SK-N-SH treated with all-trans-retinoic acid at 6 μM for 48 hours (cell line): ENCODE measurements at regions not wholly inside any gene's neighbourhood (a gene's known extent, or its start where the extent isn't known, plus 50 kb on each side); places are given as distances from the start of the nearest gene placed in this dataset.

Experiments
- ATAC-seq: fragments of 200-7000 bp; cut with Tn5 transposase; 3 replicates; pipeline ENCODE4 v1.9.1; 2020; ENCODE audit warnings: mild to moderate bottlenecking, moderate library complexity
- ARNTL ChIP-seq: fragments of 450-650 bp; formaldehyde crosslinking; IDR thresholded peaks from 2 replicates; pipeline ENCODE4 v1.5.0; 2020; ENCODE audit warnings: low read depth, mild to moderate bottlenecking, moderate library complexity, borderline replicate concordance
- BACH2 ChIP-seq: fragments of 250-450 bp; sonication (Bioruptor Pico); IDR thresholded peaks from 2 replicates; pipeline ENCODE4 v1.9.0; 2021; ENCODE audit warnings: mild to moderate bottlenecking, borderline replicate concordance
- CSDC2 ChIP-seq: fragments of 250-450 bp; sonication (Bioruptor Pico); IDR thresholded peaks from 2 replicates; pipeline ENCODE4 v1.5.0; 2020; ENCODE audit warnings: mild to moderate bottlenecking, moderate library complexity
- ESRRG ChIP-seq: fragments of 250-450 bp; sonication (Bioruptor Pico); IDR thresholded peaks from 2 replicates; pipeline ENCODE4 v1.6.1; 2021; ENCODE audit warnings: mild to moderate bottlenecking
- GLIS3 ChIP-seq: fragments of 250-450 bp; sonication (Bioruptor Pico); IDR thresholded peaks from 2 replicates; pipeline ENCODE4 v1.5.0; 2020; ENCODE audit warnings: mild to moderate bottlenecking, moderate library complexity
- ISL1 ChIP-seq: fragments of 250-450 bp; sonication (Bioruptor Pico); IDR thresholded peaks from 2 replicates; pipeline ENCODE4 v2.1.2; 2022; ENCODE audit warnings: mild to moderate bottlenecking, moderate library complexity
- OSR1 ChIP-seq: fragments of 250-450 bp; sonication (Bioruptor Pico); IDR thresholded peaks from 2 replicates; pipeline ENCODE4 v1.8.0; 2022; ENCODE audit warnings: moderate library complexity, mild to moderate bottlenecking, inconsistent platforms
- PPARA ChIP-seq: fragments of 250-450 bp; sonication (Bioruptor Pico); IDR thresholded peaks from 2 replicates; pipeline ENCODE4 v1.5.0; 2020; ENCODE audit warnings: mild to moderate bottlenecking, borderline replicate concordance
- RARB ChIP-seq: fragments of 250-450 bp; sonication (Bioruptor Pico); IDR thresholded peaks from 2 replicates; pipeline ENCODE4 v1.8.0; 2021; ENCODE audit warnings: mild to moderate bottlenecking, moderate library complexity
- SNAI2 ChIP-seq: fragments of 250-450 bp; sonication (Bioruptor Pico); IDR thresholded peaks from 2 replicates; pipeline ENCODE4 v1.5.0; 2020; ENCODE audit warnings: mild to moderate bottlenecking, moderate library complexity
- TCF4 ChIP-seq: fragments of 250-450 bp; sonication (Bioruptor Pico); IDR thresholded peaks from 2 replicates; pipeline ENCODE4 v1.8.0; 2021; ENCODE audit warnings: mild to moderate bottlenecking, moderate library complexity, borderline replicate concordance
- TOX ChIP-seq: fragments of 250-450 bp; sonication (Bioruptor Pico); IDR thresholded peaks from 2 replicates; pipeline ENCODE4 v1.8.0; 2021; ENCODE audit warnings: mild to moderate bottlenecking, moderate library complexity, borderline replicate concordance
- ZC3H10 ChIP-seq: fragments of 250-450 bp; sonication (Bioruptor Pico); IDR thresholded peaks from 2 replicates; pipeline ENCODE4 v1.5.1; 2021; ENCODE audit warnings: mild to moderate bottlenecking, moderate library complexity
- ZFP3 ChIP-seq: fragments of 250-450 bp; sonication (Bioruptor Pico); IDR thresholded peaks from 2 replicates; pipeline ENCODE4 v1.5.0; 2020; ENCODE audit warnings: mild to moderate bottlenecking, moderate library complexity
- ZFP30 ChIP-seq: fragments of 450-650 bp; formaldehyde crosslinking; IDR thresholded peaks from 2 replicates; pipeline ENCODE4 v1.5.0; 2022; ENCODE audit warnings: mild to moderate bottlenecking, moderate library complexity
- ZNF565 ChIP-seq: fragments of 450-650 bp; formaldehyde crosslinking; conservative IDR thresholded peaks from 2 replicates; pipeline ENCODE4 v1.5.0; 2020; ENCODE audit warnings: low read depth, mild to moderate bottlenecking, moderate library complexity
- ZNF70 ChIP-seq: fragments of 450-650 bp; formaldehyde crosslinking; IDR thresholded peaks from 2 replicates; pipeline ENCODE4 v1.5.0; 2020; ENCODE audit warnings: mild to moderate bottlenecking, moderate library complexity
- ZNF8 ChIP-seq: fragments of 450-650 bp; formaldehyde crosslinking; IDR thresholded peaks from 2 replicates; pipeline ENCODE4 v1.5.0; 2020; ENCODE audit warnings: mild to moderate bottlenecking, moderate library complexity
- TF ChIP-seq, protein P1 (sequence below): fragments of 250-450 bp; sonication (Bioruptor Pico); IDR thresholded peaks from 2 replicates; pipeline ENCODE4 v1.5.1; 2020; ENCODE audit warnings: low read depth, mild to moderate bottlenecking, moderate library complexity
- TF ChIP-seq, protein P2 (sequence below): fragments of 250-450 bp; sonication (Bioruptor Pico); IDR thresholded peaks from 2 replicates; pipeline ENCODE4 v1.8.0; 2020; ENCODE audit warnings: mild to moderate bottlenecking, moderate library complexity, borderline replicate concordance
- TF ChIP-seq, protein P3 (sequence below): fragments of 250-450 bp; sonication (Bioruptor Pico); IDR thresholded peaks from 2 replicates; pipeline ENCODE4 v1.5.0; 2020; ENCODE audit warnings: mild to moderate bottlenecking, moderate library complexity
- TF ChIP-seq, protein P4 (sequence below): fragments of 250-450 bp; sonication (Bioruptor Pico); IDR thresholded peaks from 2 replicates; pipeline ENCODE4 v1.5.1; 2021; ENCODE audit warnings: mild to moderate bottlenecking, moderate library complexity
- TF ChIP-seq, protein P5 (sequence below): fragments of 250-450 bp; sonication (Bioruptor Pico); IDR thresholded peaks from 2 replicates; pipeline ENCODE4 v1.8.0; 2021; ENCODE audit warnings: low read depth, mild to moderate bottlenecking, moderate library complexity, borderline replicate concordance

DNA sequence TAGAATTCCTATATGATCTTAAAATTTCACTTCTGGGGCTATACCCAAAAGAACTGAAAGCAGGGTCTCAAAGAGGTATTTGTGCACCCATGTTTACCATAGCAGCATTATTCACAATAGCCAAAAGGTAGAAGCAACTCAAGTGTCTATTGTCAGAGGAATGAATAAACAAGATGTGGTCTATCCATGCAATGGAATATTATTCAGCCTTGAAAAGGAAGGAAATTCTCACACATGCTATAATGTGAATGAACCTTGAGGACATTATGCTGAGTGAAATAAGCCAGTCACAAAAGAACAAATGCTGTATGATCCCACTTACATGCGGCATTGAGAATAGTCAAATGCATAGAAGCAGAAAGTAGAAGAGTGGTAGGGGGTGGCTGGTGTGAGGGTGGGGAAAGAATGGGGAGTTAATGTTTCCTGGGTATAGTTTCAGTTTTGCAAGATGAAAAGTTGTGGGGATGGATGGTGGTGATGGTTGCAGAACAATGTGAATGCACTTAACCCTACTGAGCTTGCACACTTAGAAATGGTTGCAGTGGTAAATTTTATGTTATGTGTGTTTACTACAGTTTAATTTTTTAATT is 122.4 kb downstream of the TOMM20 start:
- ATAC-seq, result no peak
- no peak for TF ChIP-seq ZNF8 (CRISPR knock-in tag)
- no peak for TF ChIP-seq CSDC2 (CRISPR knock-in tag)
- no peak for TF ChIP-seq ZC3H10 (CRISPR knock-in tag)
- TF ChIP-seq ZNF70 (CRISPR knock-in tag), result no peak
- TF ChIP-seq ESRRG (CRISPR knock-in tag), result no peak
- TF ChIP-seq ZFP3 (CRISPR knock-in tag), result no peak
- TF ChIP-seq OSR1 (CRISPR knock-in tag), result no peak
- no peak for TF ChIP-seq TCF4
- TF ChIP-seq, protein P1, sequence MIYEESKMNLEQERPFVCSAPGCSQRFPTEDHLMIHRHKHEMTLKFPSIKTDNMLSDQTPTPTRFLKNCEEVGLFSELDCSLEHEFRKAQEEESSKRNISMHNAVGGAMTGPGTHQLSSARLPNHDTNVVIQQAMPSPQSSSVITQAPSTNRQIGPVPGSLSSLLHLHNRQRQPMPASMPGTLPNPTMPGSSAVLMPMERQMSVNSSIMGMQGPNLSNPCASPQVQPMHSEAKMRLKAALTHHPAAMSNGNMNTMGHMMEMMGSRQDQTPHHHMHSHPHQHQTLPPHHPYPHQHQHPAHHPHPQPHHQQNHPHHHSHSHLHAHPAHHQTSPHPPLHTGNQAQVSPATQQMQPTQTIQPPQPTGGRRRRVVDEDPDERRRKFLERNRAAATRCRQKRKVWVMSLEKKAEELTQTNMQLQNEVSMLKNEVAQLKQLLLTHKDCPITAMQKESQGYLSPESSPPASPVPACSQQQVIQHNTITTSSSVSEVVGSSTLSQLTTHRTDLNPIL, result no peak
- no peak for TF ChIP-seq ISL1 (CRISPR knock-in tag)
- TF ChIP-seq, protein P2, sequence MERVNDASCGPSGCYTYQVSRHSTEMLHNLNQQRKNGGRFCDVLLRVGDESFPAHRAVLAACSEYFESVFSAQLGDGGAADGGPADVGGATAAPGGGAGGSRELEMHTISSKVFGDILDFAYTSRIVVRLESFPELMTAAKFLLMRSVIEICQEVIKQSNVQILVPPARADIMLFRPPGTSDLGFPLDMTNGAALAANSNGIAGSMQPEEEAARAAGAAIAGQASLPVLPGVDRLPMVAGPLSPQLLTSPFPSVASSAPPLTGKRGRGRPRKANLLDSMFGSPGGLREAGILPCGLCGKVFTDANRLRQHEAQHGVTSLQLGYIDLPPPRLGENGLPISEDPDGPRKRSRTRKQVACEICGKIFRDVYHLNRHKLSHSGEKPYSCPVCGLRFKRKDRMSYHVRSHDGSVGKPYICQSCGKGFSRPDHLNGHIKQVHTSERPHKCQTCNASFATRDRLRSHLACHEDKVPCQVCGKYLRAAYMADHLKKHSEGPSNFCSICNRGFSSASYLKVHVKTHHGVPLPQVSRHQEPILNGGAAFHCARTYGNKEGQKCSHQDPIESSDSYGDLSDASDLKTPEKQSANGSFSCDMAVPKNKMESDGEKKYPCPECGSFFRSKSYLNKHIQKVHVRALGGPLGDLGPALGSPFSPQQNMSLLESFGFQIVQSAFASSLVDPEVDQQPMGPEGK, result no peak
- TF ChIP-seq TOX (CRISPR knock-in tag), result no peak
- TF ChIP-seq SNAI2, result no peak
- TF ChIP-seq, protein P3, sequence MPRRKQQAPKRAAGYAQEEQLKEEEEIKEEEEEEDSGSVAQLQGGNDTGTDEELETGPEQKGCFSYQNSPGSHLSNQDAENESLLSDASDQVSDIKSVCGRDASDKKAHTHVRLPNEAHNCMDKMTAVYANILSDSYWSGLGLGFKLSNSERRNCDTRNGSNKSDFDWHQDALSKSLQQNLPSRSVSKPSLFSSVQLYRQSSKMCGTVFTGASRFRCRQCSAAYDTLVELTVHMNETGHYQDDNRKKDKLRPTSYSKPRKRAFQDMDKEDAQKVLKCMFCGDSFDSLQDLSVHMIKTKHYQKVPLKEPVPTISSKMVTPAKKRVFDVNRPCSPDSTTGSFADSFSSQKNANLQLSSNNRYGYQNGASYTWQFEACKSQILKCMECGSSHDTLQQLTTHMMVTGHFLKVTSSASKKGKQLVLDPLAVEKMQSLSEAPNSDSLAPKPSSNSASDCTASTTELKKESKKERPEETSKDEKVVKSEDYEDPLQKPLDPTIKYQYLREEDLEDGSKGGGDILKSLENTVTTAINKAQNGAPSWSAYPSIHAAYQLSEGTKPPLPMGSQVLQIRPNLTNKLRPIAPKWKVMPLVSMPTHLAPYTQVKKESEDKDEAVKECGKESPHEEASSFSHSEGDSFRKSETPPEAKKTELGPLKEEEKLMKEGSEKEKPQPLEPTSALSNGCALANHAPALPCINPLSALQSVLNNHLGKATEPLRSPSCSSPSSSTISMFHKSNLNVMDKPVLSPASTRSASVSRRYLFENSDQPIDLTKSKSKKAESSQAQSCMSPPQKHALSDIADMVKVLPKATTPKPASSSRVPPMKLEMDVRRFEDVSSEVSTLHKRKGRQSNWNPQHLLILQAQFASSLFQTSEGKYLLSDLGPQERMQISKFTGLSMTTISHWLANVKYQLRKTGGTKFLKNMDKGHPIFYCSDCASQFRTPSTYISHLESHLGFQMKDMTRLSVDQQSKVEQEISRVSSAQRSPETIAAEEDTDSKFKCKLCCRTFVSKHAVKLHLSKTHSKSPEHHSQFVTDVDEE (CRISPR knock-in tag), result no peak
- no peak for TF ChIP-seq ARNTL (CRISPR knock-in tag)
- no peak for TF ChIP-seq RARB (CRISPR knock-in tag)
- no peak for TF ChIP-seq BACH2 (CRISPR knock-in tag)
- TF ChIP-seq, all 23 proteins: peak for 0

DNA sequence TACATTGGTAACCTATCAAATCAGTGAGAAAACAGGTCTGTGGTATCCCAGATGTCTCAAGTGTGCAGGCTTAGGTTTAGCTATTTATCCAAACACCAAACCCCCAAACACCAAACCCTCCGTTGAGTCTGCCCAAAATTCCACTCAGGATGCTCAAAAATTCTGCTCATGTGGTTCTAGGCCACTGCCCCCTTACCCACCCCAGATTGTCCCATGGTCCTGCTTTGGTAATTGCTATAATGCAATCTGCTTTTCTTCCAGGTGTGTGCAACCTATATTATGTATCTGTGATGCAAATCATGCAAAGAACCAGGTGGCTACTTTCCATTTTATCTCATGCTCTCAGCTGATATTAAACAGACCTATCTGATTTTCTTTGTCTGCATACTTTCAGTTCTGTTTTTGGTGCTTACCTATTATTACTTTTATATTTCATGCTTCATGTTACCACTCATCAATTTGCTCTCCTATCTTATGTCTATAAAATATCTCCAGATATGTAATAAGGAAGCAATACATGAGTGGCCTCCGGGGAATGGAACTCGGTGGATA is 123.7 kb downstream of the TOMM20 start:
- no peak for ATAC-seq
- TF ChIP-seq RARB (CRISPR knock-in tag) (no peak), TOX (CRISPR knock-in tag) (no peak), ZFP3 (CRISPR knock-in tag) (no peak), ARNTL (CRISPR knock-in tag) (no peak), PPARA (no peak), OSR1 (CRISPR knock-in tag) (no peak), CSDC2 (CRISPR knock-in tag) (no peak), ZNF8 (CRISPR knock-in tag) (no peak), ZC3H10 (CRISPR knock-in tag) (no peak), GLIS3 (CRISPR knock-in tag) (no peak), ZNF565 (no peak), SNAI2 (no peak), ZFP30 (CRISPR knock-in tag) (no peak)
- TF ChIP-seq, protein P1, result no peak
- TF ChIP-seq, protein P4, sequence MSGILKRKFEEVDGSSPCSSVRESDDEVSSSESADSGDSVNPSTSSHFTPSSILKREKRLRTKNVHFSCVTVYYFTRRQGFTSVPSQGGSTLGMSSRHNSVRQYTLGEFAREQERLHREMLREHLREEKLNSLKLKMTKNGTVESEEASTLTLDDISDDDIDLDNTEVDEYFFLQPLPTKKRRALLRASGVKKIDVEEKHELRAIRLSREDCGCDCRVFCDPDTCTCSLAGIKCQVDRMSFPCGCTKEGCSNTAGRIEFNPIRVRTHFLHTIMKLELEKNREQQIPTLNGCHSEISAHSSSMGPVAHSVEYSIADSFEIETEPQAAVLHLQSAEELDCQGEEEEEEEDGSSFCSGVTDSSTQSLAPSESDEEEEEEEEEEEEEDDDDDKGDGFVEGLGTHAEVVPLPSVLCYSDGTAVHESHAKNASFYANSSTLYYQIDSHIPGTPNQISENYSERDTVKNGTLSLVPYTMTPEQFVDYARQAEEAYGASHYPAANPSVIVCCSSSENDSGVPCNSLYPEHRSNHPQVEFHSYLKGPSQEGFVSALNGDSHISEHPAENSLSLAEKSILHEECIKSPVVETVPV (CRISPR knock-in tag), result no peak
- TF ChIP-seq, protein P2, result no peak
- TF ChIP-seq, protein P3 (CRISPR knock-in tag), result no peak
- TF ChIP-seq, protein P5, sequence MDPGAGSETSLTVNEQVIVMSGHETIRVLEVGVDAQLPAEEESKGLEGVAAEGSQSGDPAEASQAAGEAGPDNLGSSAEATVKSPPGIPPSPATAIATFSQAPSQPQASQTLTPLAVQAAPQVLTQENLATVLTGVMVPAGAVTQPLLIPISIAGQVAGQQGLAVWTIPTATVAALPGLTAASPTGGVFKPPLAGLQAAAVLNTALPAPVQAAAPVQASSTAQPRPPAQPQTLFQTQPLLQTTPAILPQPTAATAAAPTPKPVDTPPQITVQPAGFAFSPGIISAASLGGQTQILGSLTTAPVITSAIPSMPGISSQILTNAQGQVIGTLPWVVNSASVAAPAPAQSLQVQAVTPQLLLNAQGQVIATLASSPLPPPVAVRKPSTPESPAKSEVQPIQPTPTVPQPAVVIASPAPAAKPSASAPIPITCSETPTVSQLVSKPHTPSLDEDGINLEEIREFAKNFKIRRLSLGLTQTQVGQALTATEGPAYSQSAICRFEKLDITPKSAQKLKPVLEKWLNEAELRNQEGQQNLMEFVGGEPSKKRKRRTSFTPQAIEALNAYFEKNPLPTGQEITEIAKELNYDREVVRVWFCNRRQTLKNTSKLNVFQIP (CRISPR knock-in tag), result no peak
